ENCODE measurements at regions not wholly inside any gene's neighbourhood (a gene's known extent, or its start where the extent isn't known, plus 50 kb on each side); places are given as distances from the start of the nearest gene placed in this dataset.

GRCh38 chr13:82867284-82867683 lies 1015.0 kb downstream of the SLITRK1 start:
- no peaks in the 10 kb centered on the region for H3K9me3 ChIP-seq (ENCODE audit: low read depth, low read length)
- H4K20me1 ChIP-seq (ENCODE audit: insufficient read depth, low read length), result no peaks in the 10 kb centered on the region
- no peaks in the 10 kb centered on the region for H3K79me2 ChIP-seq (ENCODE audit: insufficient read depth, low read length)

GRCh38 chr13:82850644-82851043 lies 1031.6 kb downstream of the SLITRK1 start:
- Histone ChIP-seq H3K4me1 (ENCODE audit: insufficient read depth, low read length) (no peaks in the 10 kb centered on the region), H3K4me3 (ENCODE audit: insufficient read depth, low read length) (no peak overlapping the region), H2AFZ (ENCODE audit: low read length) (no peak overlapping the region), H3K9me3 (ENCODE audit: low read depth, low read length) (no peaks in the 10 kb centered on the region), H3K79me2 (ENCODE audit: insufficient read depth, low read length) (no peaks in the 10 kb centered on the region), H3K27ac (ENCODE audit: low read depth, low read length) (no peak overlapping the region), H3K4me2 (ENCODE audit: insufficient read depth, low read length) (no peak overlapping the region), H4K20me1 (ENCODE audit: insufficient read depth, low read length) (no peaks in the 10 kb centered on the region), H3K27me3 (ENCODE audit: insufficient read depth, low read length) (no peaks in the 10 kb centered on the region), H3K36me3 (ENCODE audit: insufficient read depth, low read length) (no peaks in the 10 kb centered on the region)
- TF ChIP-seq, protein P1, sequence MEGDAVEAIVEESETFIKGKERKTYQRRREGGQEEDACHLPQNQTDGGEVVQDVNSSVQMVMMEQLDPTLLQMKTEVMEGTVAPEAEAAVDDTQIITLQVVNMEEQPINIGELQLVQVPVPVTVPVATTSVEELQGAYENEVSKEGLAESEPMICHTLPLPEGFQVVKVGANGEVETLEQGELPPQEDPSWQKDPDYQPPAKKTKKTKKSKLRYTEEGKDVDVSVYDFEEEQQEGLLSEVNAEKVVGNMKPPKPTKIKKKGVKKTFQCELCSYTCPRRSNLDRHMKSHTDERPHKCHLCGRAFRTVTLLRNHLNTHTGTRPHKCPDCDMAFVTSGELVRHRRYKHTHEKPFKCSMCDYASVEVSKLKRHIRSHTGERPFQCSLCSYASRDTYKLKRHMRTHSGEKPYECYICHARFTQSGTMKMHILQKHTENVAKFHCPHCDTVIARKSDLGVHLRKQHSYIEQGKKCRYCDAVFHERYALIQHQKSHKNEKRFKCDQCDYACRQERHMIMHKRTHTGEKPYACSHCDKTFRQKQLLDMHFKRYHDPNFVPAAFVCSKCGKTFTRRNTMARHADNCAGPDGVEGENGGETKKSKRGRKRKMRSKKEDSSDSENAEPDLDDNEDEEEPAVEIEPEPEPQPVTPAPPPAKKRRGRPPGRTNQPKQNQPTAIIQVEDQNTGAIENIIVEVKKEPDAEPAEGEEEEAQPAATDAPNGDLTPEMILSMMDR (IDR thresholded peaks at IDR 0.05; ENCODE audit: extremely low read depth, low read depth, low read length), result no peak
- no peak for DNase-seq (ENCODE audit: insufficient read length, low spot score, missing footprints)

More at GRCh38 chr13:82867284-82867683, 1015.0 kb downstream of the SLITRK1 start:
- TF ChIP-seq, protein P1 (IDR thresholded peaks at IDR 0.05; ENCODE audit: extremely low read depth, low read depth, low read length), result no peak
- Histone ChIP-seq H3K4me2 (ENCODE audit: insufficient read depth, low read length) (no peak overlapping the region), H3K27me3 (ENCODE audit: insufficient read depth, low read length) (no peaks in the 10 kb centered on the region), H2AFZ (ENCODE audit: low read length) (no peak overlapping the region), H3K36me3 (ENCODE audit: insufficient read depth, low read length) (no peaks in the 10 kb centered on the region), H3K27ac (ENCODE audit: low read depth, low read length) (no peak overlapping the region), H3K4me1 (ENCODE audit: insufficient read depth, low read length) (no peaks in the 10 kb centered on the region), H3K4me3 (ENCODE audit: insufficient read depth, low read length) (no peak overlapping the region)
- DNase-seq (ENCODE audit: insufficient read length, low spot score, missing footprints), result no peak

- H3K27ac ChIP-seq (ENCODE audit: low read depth, low read length), result no peak overlapping the region
- no peaks in the 10 kb centered on the region for H3K9me3 ChIP-seq (ENCODE audit: low read depth, low read length)
- no peaks in the 10 kb centered on the region for H3K4me1 ChIP-seq (ENCODE audit: insufficient read depth, low read length)
- H3K4me3 ChIP-seq (ENCODE audit: insufficient read depth, low read length), result no peak overlapping the region
- TF ChIP-seq, protein P1 (IDR thresholded peaks at IDR 0.05; ENCODE audit: extremely low read depth, low read depth, low read length), result no peak
- H3K4me2 ChIP-seq (ENCODE audit: insufficient read depth, low read length), result no peak overlapping the region
- no peaks in the 10 kb centered on the region for H3K27me3 ChIP-seq (ENCODE audit: insufficient read depth, low read length)
- H2AFZ ChIP-seq (ENCODE audit: low read length), result no peak overlapping the region
- H3K79me2 ChIP-seq (ENCODE audit: insufficient read depth, low read length), result no peaks in the 10 kb centered on the region
- no peak for DNase-seq (ENCODE audit: insufficient read length, low spot score, missing footprints)
- no peaks in the 10 kb centered on the region for H4K20me1 ChIP-seq (ENCODE audit: insufficient read depth, low read length)
- H3K36me3 ChIP-seq (ENCODE audit: insufficient read depth, low read length), result no peaks in the 10 kb centered on the region
Observed at GRCh38 chr13:82848766-82849165, 1033.5 kb downstream of the SLITRK1 start.

DNA sequence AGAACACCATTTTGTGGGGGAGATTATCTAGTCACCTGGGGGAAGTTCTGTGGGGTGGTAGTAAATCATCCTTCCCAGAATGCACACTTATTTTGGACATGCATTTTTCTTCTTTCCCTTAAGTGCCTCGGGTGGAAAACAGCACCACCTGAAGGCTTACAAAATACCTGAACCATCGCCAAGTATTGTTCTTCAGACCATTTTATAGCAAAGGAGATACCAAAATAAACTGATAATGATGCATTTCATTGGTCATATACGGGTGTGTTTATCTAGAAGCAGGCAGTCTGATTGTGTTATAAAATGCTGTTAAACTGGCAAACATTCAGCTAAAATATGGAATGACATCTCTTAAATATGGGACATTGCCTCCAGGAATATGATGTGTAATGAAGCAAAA lies 1034.7 kb downstream of the SLITRK1 start:
- H3K36me3 ChIP-seq (ENCODE audit: insufficient read depth, low read length), result no peaks in the 10 kb centered on the region
- no peak overlapping the region for H3K4me2 ChIP-seq (ENCODE audit: insufficient read depth, low read length)
- TF ChIP-seq, protein P1 (IDR thresholded peaks at IDR 0.05; ENCODE audit: extremely low read depth, low read depth, low read length), result no peak
- no peaks in the 10 kb centered on the region for H4K20me1 ChIP-seq (ENCODE audit: insufficient read depth, low read length)
- H3K9me3 ChIP-seq (ENCODE audit: low read depth, low read length), result no peaks in the 10 kb centered on the region
- H3K4me1 ChIP-seq (ENCODE audit: insufficient read depth, low read length), result no peaks in the 10 kb centered on the region
- H3K4me3 ChIP-seq (ENCODE audit: insufficient read depth, low read length), result no peak overlapping the region
- no peaks in the 10 kb centered on the region for H3K79me2 ChIP-seq (ENCODE audit: insufficient read depth, low read length)
- no peaks in the 10 kb centered on the region for H3K27me3 ChIP-seq (ENCODE audit: insufficient read depth, low read length)
- H2AFZ ChIP-seq (ENCODE audit: low read length), result no peak overlapping the region
- H3K27ac ChIP-seq (ENCODE audit: low read depth, low read length), result no peak overlapping the region
- DNase-seq (ENCODE audit: insufficient read length, low spot score, missing footprints), result no peak

Measured in osteoblast (primary cell).